Activated CD8-positive, alpha-beta T cell treated with anti-CD3 and anti-CD28 coated beads for 36 hours (primary cell): ENCODE measurements at regions not wholly inside any gene's neighbourhood (a gene's known extent, or its start where the extent isn't known, plus 50 kb on each side); places are given as distances from the start of the nearest gene placed in this dataset.
"Not testable (repeated sequence)": the region's sequence is repeated elsewhere in the genome, so short reads cannot be mapped to it uniquely, and the experiment has no call there.

Experiments
- ATAC-seq: fragments of 200-7000 bp; cut with Tn5 transposase; one replicate; pipeline ENCODE4 v1.10.0; 2021; ENCODE audit warnings: mild to moderate bottlenecking, moderate library complexity
- CTCF ChIA-PET: fragments of 350-600 bp; sonication (Branson Sonifier 250); formaldehyde crosslinking; loops from one replicate; lab custom pipeline; 2021; ENCODE audit warnings: antibody characterized with exemption; lab: Charles Lee
- POLR2A ChIA-PET: fragments of 350-600 bp; sonication (Branson Sonifier 250); formaldehyde crosslinking; loops from one replicate; lab custom pipeline; 2021; ENCODE audit warnings: antibody characterized with exemption; lab: Charles Lee
- DNase-seq: peaks from one replicate; pipeline ENCODE4 v3.0.0-alpha.2; 2020
- H3K27ac Mint-ChIP-seq: one replicate; pipeline ENCODE4 v1.8.0; 2021; ENCODE audit warnings: mild to moderate bottlenecking, mixed read lengths
- H3K27me3 Mint-ChIP-seq: one replicate; pipeline ENCODE4 v1.8.0; 2021; ENCODE audit warnings: mixed read lengths
- H3K36me3 Mint-ChIP-seq: one replicate; pipeline ENCODE4 v1.8.0; 2021; ENCODE audit warnings: low read depth, mixed read lengths
- H3K4me1 Mint-ChIP-seq: one replicate; pipeline ENCODE4 v1.8.0; 2021; ENCODE audit warnings: low read depth, mixed read lengths
- H3K4me3 Mint-ChIP-seq: one replicate; pipeline ENCODE4 v1.8.0; 2021; ENCODE audit warnings: mild to moderate bottlenecking, moderate library complexity, mixed read lengths
- H3K9me3 Mint-ChIP-seq: one replicate; pipeline ENCODE4 v1.8.0; 2021; ENCODE audit warnings: mixed read lengths
- intact Hi-C: fragments of 100-400 bp; cut with micrococcal nuclease; formaldehyde crosslinking; loops from one replicate; pipeline ENCODE4 v1.10.0; 2022
- TF ChIP-seq, protein P1 (sequence below): fragments of 200-600 bp; IDR thresholded peaks from one replicate; pipeline ENCODE4 v1.8.0; 2022; ENCODE audit warnings: antibody characterized with exemption, mild to moderate bottlenecking

DNA sequence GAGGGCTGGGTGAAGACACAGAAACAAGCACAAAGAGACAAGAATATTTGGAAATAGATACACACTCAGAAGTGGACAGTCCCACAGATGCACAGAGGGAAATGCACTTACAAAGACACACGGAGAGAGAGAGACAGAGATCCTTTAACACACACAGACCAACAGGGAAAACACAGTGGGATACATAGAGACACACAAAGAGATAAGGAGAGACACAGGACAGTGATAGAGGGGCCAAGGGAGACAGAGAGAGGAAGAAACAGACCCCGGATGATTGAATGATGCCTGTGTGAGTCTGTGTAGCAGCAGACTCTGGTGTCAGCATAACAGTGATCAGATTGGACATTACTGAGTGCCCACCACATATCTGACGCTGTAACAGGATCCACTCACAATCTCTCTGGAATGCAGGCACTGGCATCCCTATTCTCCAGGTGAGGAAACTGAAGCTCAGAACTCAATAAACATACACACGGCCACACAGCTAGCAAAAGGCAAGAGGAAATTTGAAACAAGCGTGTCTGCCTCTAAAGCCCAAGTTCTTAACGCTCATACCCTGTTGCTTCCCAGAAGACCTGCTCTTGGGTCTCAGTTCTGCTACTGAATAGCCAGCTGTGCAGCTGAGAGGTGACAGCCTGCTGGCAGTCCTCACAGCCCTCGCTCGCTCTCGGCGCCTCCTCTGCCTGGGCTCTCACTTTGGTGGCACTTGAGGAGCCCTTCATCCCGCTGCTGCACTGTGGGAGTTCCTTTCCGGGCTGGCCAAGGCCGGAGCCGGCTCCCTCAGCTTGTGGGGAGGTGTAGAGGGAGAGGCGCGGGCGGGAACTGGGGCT, 186.3 kb upstream of the NLRP1 start:
- POLR2A ChIA-PET = no interaction called here
- no peak for DNase-seq
- no peak overlapping the region for H3K27ac Mint-ChIP-seq
- TF ChIP-seq, protein P1, sequence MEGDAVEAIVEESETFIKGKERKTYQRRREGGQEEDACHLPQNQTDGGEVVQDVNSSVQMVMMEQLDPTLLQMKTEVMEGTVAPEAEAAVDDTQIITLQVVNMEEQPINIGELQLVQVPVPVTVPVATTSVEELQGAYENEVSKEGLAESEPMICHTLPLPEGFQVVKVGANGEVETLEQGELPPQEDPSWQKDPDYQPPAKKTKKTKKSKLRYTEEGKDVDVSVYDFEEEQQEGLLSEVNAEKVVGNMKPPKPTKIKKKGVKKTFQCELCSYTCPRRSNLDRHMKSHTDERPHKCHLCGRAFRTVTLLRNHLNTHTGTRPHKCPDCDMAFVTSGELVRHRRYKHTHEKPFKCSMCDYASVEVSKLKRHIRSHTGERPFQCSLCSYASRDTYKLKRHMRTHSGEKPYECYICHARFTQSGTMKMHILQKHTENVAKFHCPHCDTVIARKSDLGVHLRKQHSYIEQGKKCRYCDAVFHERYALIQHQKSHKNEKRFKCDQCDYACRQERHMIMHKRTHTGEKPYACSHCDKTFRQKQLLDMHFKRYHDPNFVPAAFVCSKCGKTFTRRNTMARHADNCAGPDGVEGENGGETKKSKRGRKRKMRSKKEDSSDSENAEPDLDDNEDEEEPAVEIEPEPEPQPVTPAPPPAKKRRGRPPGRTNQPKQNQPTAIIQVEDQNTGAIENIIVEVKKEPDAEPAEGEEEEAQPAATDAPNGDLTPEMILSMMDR = no peak
- intact Hi-C loops = no loop called here
- no peak overlapping the region for H3K4me3 Mint-ChIP-seq
- H3K9me3 Mint-ChIP-seq = no peaks in the 10 kb centered on the region
- CTCF ChIA-PET = no interaction called here
- no peaks in the 10 kb centered on the region for H3K36me3 Mint-ChIP-seq
- ATAC-seq = no peak
- no peaks in the 10 kb centered on the region for H3K4me1 Mint-ChIP-seq
- H3K27me3 Mint-ChIP-seq = peaks cover 31% of the 10 kb centered on the region

DNA sequence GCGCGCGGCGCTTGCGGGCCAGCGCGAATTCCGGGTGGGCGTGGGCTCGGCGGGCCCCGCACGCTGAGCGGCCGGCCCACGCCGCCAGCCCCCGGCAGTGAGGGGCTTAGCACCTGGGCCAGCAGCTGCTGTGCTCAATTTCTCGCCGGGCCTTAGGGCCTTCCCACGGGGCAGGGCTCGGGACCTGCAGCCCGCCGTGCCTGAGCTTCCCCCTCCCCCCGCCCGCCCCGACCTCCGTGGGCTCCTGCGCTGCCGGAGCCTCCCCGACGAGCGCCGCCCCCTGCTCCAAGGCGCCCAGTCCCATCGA, 186.9 kb upstream of the NLRP1 start:
- ATAC-seq, POLR2A ChIA-PET, H3K36me3 Mint-ChIP-seq, H3K9me3 Mint-ChIP-seq, intact Hi-C loops, CTCF ChIA-PET, DNase-seq, H3K4me1 Mint-ChIP-seq, H3K4me3 Mint-ChIP-seq, H3K27ac Mint-ChIP-seq: not testable (repeated sequence)
- H3K27me3 Mint-ChIP-seq = peaks cover 31% of the 10 kb centered on the region

DNA sequence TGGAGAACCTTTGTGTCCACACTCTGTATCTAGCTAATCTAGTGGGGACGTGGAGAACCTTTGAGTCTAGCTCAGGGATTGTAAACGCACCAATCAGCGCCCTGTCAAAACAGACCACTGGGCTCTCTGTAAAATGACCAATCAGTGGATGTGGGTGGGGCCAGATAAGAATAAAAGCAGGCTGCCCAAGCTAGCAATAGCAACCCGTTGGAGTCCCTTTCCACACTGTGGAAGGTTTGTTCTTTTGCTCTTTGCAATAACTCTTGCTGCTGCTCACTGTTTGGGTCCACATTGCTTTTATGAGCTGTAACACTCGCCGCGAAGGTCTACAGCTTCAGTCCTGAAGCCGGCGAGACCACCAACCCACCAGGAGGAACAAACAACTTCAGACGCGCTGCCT, 187.7 kb upstream of the NLRP1 start:
- CTCF ChIA-PET, H3K36me3 Mint-ChIP-seq, H3K4me3 Mint-ChIP-seq, H3K4me1 Mint-ChIP-seq, ATAC-seq, intact Hi-C loops, DNase-seq, H3K27ac Mint-ChIP-seq, POLR2A ChIA-PET, H3K9me3 Mint-ChIP-seq: not testable (repeated sequence)
- H3K27me3 Mint-ChIP-seq = peaks cover 28% of the 10 kb centered on the region

DNA sequence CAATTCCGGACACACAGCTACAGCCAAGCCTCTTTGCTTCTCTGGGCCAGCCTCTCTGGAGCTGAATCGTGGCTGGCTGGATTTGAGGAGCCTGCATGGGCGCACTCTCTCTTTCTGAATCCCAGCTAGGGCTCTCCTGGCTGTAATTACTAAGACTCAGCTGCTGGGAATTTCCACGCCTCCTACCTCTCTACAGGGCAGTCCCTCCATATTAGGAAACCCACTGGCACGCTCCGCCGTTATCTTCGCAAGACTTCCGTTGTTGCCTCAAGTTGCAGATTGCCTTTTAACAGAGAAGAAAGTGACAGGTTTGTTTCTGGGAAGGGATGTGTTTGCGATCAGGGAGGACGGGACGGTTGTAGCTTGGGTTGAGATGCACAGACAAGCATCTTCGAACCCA, 188.4 kb upstream of the NLRP1 start:
- TF ChIP-seq, protein P1 = no peak
- ChIA-PET POLR2A (no interaction called here), CTCF (no interaction called here)
- intact Hi-C loops = no loop called here
- DNase-seq = no peak
- Mint-ChIP-seq H3K4me3 (no peak overlapping the region), H3K9me3 (no peaks in the 10 kb centered on the region), H3K27me3 (peaks cover 31% of the 10 kb centered on the region), H3K27ac (no peak overlapping the region), H3K4me1 (peaks cover 4% of the 10 kb centered on the region), H3K36me3 (no peaks in the 10 kb centered on the region)
- no peak for ATAC-seq

DNA sequence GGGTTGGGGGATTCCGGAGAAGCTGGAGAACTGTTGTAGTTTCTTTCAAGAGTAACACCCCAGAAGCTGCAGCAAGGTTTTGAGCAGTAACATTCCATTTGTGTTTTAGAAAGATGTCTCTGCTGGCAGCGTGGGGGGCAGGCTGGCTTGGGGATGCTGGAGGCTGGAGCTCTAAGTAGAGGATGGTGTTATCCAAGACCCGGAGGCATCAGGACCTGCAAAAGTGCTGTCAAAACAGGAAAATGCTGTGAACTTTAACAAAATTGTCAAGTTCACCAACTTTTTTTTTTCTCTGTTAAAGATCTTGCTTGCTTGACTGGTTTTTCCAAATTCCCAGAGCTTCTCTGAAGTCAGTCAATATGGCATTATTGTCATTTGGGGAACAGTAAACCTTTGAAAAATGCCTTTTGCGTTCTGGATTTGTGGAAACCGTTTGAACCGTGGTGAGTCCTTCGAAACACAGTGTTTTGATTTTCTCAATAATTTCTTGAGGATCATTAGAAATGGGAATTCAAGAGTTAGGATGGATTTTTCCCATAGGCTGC, 189.6 kb upstream of the NLRP1 start:
- intact Hi-C loops = no loop called here
- ChIA-PET CTCF (no interaction called here), POLR2A (no interaction called here)
- Mint-ChIP-seq H3K4me3 (no peak overlapping the region), H3K36me3 (no peaks in the 10 kb centered on the region), H3K4me1 (peaks cover 4% of the 10 kb centered on the region), H3K27me3 (peaks cover 29% of the 10 kb centered on the region), H3K27ac (no peak overlapping the region), H3K9me3 (no peaks in the 10 kb centered on the region)
- DNase-seq (no peak), ATAC-seq (no peak)
- TF ChIP-seq, protein P1 = no peak

DNA sequence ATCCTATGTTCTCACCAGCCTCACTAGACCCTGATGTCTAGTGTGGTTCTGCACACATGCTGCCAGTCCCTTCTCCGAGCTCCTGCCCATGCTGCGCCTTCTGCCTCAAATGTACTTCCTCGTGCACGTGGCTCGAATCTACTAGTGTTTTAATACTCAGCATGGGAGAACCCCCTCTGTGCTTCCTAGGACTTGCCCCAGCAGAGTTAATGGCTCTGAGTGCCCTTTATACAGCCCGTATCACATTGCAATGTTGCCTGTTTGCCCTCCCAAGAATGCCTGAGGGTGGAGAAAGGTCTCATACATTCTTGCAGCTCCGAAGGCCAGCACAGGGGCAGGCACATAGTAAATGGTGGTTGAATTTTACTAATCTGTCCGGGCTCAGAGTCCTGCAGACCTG, 190.8 kb upstream of the NLRP1 start:
- Mint-ChIP-seq H3K36me3 (no peaks in the 10 kb centered on the region), H3K4me1 (peaks cover 4% of the 10 kb centered on the region), H3K9me3 (no peaks in the 10 kb centered on the region), H3K4me3 (no peak overlapping the region), H3K27ac (no peak overlapping the region), H3K27me3 (peaks cover 29% of the 10 kb centered on the region)
- DNase-seq = no peak
- ATAC-seq = no peak
- TF ChIP-seq, protein P1 = no peak
- intact Hi-C loops = no loop called here
- POLR2A ChIA-PET = no interaction called here
- CTCF ChIA-PET = no interaction called here
